GM18519 (cell line): ENCODE measurements at regions not wholly inside any gene's neighbourhood (a gene's known extent, or its start where the extent isn't known, plus 50 kb on each side); places are given as distances from the start of the nearest gene placed in this dataset.

Experiments used
- ATAC-seq: cut with Tn5 transposase; IDR thresholded peaks from one replicate; pipeline ENCODE4 v1.9.1; 2021; ENCODE audit warnings: mild to moderate bottlenecking, moderate library complexity; ENCODE audit not compliant: unreplicated experiment, low FRiP score

GRCh38 chr2:152820048-152820447, 101.6 kb downstream of the ARL6IP6 start:
- no peak for ATAC-seq

- ATAC-seq: no peak
These were observed 97.3 kb downstream of the ARL6IP6 start for GRCh38 chr2:152815634-152816257.

- no peak for ATAC-seq
These were observed 96.1 kb downstream of the ARL6IP6 start for GRCh38 chr2:152814475-152815030.

GRCh38 chr2:152813351-152813750, 94.9 kb downstream of the ARL6IP6 start:
- ATAC-seq: no peak
